HG02885 (cell line): ENCODE measurements at regions not wholly inside any gene's neighbourhood (a gene's known extent, or its start where the extent isn't known, plus 50 kb on each side); places are given as distances from the start of the nearest gene placed in this dataset.
A peak's percentile ranks its signal among the peaks of the same experiment; 100 is the strongest.

Experiments
- ATAC-seq: cut with Tn5 transposase; IDR thresholded peaks from one replicate; pipeline ENCODE4 v1.9.1; 2021; ENCODE audit warnings: mild to moderate bottlenecking; ENCODE audit not compliant: unreplicated experiment, poor library complexity

GRCh38 chr11:26777372-26777808, 55.5 kb upstream of the SLC5A12 start:
- ATAC-seq: no peak

- peak; percentile 77 for ATAC-seq
Measured at GRCh38 chr11:26778000-26778757, 56.3 kb upstream of the SLC5A12 start.

- ATAC-seq: no peak
Measured at GRCh38 chr11:26779074-26779865, 57.4 kb upstream of the SLC5A12 start.

- ATAC-seq: no peak
Measured at GRCh38 chr11:26780376-26781085, 58.7 kb upstream of the SLC5A12 start.

- ATAC-seq: no peak
Measured at GRCh38 chr11:26782220-26782965, 60.5 kb upstream of the SLC5A12 start.

- no peak for ATAC-seq
Measured at GRCh38 chr11:26783997-26784396, 62.1 kb upstream of the SLC5A12 start.

- ATAC-seq: no peak
Measured at GRCh38 chr11:26790738-26791137, 68.9 kb upstream of the SLC5A12 start.

- no peak for ATAC-seq
Measured at GRCh38 chr11:26792941-26793340, 71.1 kb upstream of the SLC5A12 start.

- ATAC-seq: no peak
Measured at GRCh38 chr11:26793487-26793886, 71.6 kb upstream of the SLC5A12 start.

- ATAC-seq: no peak
Measured at GRCh38 chr11:26801601-26802000, 79.7 kb upstream of the SLC5A12 start.

GRCh38 chr11:26805001-26805400, 83.1 kb upstream of the SLC5A12 start:
- no peak for ATAC-seq

GRCh38 chr11:26806219-26806618, 84.4 kb upstream of the SLC5A12 start:
- ATAC-seq: no peak

GRCh38 chr11:26820739-26821138, 98.9 kb upstream of the SLC5A12 start:
- no peak for ATAC-seq

GRCh38 chr11:26823963-26824362, 102.1 kb upstream of the SLC5A12 start:
- ATAC-seq: no peak

- ATAC-seq: no peak
Measured at GRCh38 chr11:26827567-26828081, 105.8 kb upstream of the SLC5A12 start.

- no peak for ATAC-seq
Measured at GRCh38 chr11:26828288-26828687, 106.4 kb upstream of the SLC5A12 start.

- ATAC-seq: no peak
Measured at GRCh38 chr11:26830218-26830617, 108.4 kb upstream of the SLC5A12 start.

- ATAC-seq: no peak
Measured at GRCh38 chr11:26830757-26831156, 108.9 kb upstream of the SLC5A12 start.

- ATAC-seq: no peak
Measured at GRCh38 chr11:26834601-26835000, 112.7 kb upstream of the SLC5A12 start.

- no peak for ATAC-seq
Measured at GRCh38 chr11:26835611-26836010, 113.8 kb upstream of the SLC5A12 start.
